GM12873 (cell line): ENCODE measurements at regions not wholly inside any gene's neighbourhood (a gene's known extent, or its start where the extent isn't known, plus 50 kb on each side); places are given as distances from the start of the nearest gene placed in this dataset.

Source experiments
- TF ChIP-seq, protein P1 (sequence below): IDR thresholded peaks from 2 replicates; pipeline ENCODE4 v1.5.1; 2012; ENCODE audit warnings: low read depth, mild to moderate bottlenecking, moderate library complexity, low read length, control low read depth; ENCODE audit not compliant: insufficient read depth; ENCODE audit errors: missing control alignments

DNA sequence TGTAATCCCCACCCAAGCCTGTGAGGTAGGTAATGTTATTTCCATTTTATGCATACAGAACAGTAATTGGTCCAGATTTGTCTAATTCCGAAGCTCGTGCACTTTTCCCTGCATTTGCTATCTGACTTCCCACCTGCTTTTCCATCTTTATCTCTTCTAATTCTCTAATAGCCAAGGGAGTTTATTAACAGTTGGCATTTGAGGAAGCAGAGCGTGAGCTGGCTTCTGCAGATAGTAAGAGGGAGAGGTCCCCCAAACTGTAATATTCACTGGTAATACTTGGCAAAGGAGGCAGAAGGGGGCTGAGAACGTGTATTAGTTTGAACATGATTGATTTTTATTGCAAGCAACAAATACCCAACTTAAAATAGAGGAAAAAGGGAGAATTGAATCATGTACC, 110.8 kb upstream of the SPON1 start:
- TF ChIP-seq, protein P1, sequence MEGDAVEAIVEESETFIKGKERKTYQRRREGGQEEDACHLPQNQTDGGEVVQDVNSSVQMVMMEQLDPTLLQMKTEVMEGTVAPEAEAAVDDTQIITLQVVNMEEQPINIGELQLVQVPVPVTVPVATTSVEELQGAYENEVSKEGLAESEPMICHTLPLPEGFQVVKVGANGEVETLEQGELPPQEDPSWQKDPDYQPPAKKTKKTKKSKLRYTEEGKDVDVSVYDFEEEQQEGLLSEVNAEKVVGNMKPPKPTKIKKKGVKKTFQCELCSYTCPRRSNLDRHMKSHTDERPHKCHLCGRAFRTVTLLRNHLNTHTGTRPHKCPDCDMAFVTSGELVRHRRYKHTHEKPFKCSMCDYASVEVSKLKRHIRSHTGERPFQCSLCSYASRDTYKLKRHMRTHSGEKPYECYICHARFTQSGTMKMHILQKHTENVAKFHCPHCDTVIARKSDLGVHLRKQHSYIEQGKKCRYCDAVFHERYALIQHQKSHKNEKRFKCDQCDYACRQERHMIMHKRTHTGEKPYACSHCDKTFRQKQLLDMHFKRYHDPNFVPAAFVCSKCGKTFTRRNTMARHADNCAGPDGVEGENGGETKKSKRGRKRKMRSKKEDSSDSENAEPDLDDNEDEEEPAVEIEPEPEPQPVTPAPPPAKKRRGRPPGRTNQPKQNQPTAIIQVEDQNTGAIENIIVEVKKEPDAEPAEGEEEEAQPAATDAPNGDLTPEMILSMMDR = no peak

DNA sequence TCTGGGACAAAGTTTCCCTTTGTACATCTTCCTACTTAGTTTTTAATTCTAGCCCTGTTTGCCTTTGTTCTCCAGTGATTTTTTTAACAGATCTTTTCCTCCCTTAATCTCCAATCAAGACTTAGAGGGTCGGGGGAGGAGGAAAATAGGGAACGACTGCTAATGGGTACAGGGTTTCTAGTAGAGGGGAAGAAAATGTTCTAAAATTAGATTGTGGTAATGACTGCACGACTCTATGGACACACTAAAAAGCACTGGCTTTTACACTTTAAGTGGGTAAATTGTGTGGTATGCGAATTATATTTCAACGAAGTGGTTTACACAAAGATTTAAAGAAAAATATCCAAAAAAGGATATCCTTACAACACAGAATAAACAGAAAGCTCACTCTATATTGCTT, 110.0 kb upstream of the SPON1 start:
- TF ChIP-seq, protein P1 = no peak

DNA sequence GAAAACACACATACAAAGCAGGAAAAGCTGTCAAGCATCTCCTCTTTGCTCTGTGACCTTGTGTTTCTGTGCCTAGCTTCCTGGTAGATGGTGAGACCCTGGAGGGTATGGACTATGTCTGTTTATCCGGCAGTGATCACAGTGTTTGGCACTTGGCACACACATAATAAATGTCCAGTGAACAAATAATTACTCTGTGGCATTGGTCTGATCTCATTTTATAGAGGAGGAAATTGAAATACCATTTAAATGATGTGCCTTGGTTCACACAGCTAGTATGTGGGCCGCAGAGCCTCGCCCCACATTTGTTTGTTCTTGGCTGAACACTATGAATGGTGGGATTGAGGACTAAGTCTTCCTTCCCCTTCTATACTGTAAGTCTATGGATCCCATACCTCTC, 104.7 kb upstream of the SPON1 start:
- TF ChIP-seq, protein P1 = no peak

DNA sequence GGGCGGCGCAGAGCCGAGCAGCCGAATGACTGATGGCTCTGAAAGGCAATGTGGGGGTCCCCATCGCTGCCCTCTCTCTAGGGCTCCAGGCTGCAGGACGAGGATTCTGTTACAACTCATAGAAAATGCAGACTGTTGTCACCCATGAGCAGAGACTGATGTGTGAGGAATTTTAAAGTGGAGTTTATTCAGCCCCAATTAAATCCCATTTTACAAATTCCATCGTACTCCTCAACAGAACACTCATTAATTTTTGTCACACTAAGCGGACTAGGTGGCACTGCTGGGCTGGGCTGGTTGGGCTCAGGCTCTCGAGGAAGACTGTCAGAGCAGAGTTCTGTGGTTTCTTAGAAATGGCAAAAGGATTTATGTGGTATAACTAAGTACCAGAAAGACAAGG, 102.6 kb upstream of the SPON1 start:
- TF ChIP-seq, protein P1 = no peak

DNA sequence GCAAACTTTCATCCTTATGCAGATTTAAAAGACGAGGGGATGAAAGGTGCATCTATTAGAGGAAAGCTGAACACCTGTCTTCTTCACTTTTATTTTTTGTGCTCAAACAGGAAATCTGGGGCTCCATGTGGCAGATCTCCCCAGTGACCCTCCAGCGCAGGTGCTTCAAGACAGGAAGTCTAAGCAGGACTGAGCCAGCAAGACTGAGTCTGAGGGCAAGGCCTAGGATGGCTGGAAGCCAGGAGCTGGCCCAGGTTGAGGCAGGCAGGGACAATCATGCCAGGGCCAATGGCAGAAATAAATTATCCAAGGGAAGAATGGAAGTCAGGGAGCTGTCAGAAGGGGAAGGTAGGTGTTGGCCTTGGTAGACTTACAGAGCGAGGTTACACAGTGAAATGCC, 101.1 kb upstream of the SPON1 start:
- TF ChIP-seq, protein P1 = no peak

DNA sequence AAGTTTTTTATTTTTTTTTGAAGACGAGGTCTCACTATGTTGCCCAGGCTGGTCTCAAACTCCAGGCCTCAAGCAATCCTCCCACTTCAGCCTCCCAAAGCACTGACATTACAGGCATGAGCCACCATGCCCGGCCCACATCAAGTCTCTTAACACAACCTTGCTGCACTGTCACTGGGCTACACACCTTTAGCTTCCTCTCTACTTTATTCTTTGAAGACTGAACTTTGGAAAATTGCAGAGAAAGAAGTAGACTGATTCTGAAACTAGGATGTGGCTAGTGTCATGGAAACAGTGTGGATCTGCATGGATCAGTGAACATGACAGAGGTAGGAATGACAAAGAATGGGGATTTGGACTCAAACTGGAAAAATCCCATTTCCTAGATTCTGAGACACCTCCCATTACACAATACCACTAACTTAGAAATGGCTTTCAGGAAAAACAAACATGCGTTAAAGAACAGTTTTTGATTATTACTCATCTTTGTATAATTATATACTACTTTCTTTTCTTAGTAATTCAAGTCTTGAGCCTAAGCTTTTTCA, 99.6 kb upstream of the SPON1 start:
- TF ChIP-seq, protein P1 = no peak

DNA sequence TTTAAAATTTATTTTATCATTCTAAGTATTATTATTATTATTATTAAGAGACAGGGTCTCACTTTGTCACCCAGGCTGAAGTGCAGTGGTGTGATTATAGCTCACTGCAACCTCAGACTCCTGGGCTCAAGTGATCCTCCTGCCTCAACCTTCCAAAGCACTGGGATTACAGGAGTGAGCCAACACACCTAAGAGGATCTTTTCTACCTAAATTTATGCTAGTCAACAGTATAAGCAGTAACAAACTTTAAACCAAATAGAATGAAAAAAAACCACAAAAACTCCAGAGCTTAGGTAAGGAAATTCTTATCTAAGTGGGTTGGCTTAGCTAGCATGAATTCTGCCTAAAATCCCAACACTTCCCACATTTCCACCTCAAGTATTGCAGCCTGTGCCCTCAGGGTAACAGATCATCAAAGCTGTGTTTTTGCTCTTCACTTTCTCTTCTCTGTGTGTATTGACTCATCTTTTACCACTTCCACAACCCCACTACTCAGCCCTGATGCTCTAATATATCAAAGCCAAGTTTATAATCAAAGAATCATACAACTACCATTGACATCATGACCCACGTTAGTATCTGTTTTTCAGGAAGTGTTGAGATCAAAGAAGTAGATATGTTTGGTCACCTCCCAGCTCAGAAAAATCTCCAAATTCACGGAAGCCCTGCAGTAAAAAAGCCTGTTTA, 93.7 kb upstream of the SPON1 start:
- TF ChIP-seq, protein P1 = no peak
